Daoy (cell line): ENCODE measurements at regions not wholly inside any gene's neighbourhood (a gene's known extent, or its start where the extent isn't known, plus 50 kb on each side); places are given as distances from the start of the nearest gene placed in this dataset.
"Not testable (repeated sequence)": the region's sequence is repeated elsewhere in the genome, so short reads cannot be mapped to it uniquely, and the experiment has no call there.

Source experiments
- DNase-seq: peaks from one replicate; pipeline ENCODE4 v3.0.0-alpha.2; 2015; ENCODE audit warnings: low read depth

DNA sequence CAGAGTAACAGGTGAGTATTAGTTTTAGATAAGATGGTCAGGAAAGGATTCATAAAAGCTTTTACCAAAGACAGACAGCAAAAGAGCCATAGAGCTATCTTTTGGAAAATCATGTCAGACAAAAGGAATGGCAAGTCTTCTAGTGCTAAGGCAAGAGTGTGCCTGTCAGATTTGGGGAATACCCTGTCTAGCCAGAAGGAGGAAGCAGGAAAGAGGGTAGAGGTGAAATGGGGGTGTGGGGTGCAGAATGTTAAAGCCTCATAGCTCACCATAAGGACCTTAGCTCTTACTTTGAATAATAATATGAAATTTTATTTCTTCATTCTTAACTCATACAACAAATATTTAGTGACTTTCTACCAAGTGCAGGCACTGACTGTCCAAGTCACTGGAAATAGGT, 512.1 kb upstream of the ROBO2 start:
- no peak for DNase-seq

DNA sequence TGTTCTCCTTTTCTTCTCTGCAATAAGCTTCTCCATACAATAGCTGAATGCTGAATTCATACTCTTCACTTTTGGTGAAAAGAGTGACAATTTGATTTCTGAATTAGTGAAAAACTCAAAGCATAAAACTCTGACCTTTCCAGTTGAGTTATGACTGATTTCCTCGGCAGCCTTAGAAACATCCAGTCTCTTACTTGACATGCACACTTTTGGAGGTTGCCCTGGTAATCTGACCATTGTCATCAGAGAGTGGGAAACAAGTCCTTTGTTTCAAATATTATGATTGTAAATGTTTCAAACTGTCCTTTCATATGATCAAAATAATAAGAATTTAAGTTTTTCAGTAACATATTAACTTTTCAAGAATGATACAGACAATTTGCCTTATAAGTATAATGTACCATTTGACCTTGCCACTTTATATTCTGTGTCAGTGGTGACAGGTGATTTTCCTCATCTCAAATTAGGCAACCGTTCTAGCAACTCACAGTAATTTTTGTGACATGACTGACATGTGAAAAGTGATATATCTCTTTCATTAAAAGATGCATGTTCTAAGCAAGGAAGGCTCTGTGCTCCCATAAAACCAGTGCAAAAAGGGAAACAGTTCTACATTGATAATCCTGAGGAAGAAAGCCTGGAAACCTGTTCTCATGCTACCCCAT, 507.6 kb upstream of the ROBO2 start:
- DNase-seq, result no peak

DNA sequence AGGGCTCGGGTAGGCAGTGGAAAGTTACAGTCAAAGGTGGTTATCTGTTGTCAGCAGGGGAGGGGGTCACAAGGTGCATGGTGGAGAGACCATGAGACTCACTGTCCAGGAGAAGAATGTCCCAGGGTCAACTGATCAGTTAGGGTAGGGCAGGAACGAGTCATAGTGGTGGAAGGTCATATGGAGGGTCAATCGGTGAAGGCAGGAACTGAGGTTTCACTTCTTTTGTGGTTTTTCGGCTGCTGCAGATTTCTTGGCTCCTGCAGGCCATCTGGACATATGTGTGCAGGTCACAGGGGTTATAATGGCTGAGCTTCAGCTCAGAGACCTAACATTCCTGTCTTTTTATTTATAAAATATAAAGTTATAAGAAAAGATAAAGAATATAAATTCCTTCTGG, 506.2 kb upstream of the ROBO2 start:
- not testable (repeated sequence) for DNase-seq

DNA sequence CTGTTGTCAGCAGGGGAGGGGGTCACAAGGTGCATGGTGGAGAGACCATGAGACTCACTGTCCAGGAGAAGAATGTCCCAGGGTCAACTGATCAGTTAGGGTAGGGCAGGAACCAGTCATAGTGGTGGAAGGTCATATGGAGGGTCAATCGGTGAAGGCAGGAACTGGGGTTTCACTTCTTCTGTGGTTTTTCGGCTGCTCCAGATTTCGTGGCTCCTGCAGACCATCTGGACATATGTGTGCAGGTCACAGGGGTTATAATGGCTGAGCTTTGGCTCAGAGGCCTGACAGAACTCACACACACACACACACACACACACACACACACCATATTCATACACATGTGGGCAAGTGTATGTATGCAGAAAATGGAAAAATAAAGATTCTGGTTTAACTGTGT, 502.0 kb upstream of the ROBO2 start:
- DNase-seq, result not testable (repeated sequence)

DNA sequence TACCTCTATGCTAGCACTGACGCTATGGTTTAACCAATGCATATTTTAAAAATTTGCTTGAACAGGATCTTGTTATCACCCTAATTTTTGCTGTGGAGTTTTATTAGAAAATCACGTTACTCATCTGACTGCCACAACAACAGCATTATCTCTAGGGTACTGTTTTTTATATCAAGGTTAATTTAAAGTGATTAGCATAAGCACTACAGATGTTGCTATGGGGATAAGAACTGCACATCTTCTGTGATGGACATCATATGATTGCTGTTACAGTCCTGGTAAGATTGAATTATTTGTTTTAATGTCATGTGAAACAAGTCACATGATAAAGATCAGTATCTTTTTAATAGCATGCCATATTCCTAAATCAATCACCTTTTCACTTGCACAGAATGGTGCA, 492.2 kb upstream of the ROBO2 start:
- no peak for DNase-seq

DNA sequence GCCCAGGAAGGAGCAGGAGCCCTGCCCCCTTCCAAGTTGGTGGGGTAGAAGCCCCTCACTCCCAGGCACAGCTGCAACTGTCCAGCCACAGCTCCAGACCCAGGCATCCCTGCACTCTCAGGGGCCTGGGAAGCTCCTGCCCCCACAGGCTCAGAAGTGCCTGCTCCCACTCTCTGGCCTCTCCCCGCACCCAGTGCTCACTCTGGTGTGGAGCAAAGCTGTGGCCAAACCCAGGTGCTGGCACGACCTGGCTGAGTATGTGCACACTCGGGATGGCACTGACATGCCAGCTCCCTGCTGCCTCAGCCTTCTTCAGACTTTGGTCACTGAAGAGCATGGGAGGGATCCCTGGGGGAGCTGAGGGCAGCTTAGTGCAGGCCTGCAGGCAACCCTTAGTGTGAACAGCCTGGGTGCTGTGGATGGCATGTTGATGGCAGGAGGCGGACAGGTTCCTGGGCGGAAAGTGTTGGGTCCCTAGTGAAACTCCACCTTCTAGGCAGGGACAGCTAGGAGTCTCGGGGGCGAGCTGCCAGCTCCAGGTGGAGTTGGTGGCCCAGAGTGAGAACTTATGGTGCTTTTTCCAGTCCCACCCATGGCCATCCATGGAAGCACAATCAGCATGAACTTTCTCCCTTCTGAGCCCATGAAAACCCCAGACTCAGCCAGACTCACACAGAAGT, 489.2 kb upstream of the ROBO2 start:
- no peak for DNase-seq

DNA sequence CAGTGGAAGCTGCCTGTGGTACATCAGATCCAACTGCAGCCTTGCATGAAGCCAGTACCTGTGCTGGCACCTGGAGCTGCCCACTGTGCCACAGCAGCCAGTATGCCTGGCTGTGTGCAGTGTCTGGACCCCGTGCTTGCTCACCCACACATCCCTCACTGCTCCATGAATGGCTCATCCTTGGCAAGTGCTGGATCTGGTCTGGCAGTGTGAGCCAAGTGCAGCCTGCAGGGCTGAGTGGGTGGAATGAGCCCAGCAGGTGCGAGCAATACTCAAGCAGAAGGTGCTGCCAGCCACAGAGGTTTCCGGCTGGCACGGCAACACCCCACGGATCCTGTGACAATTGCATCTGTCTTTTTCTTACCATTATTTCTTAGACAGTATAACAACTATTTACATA, 488.2 kb upstream of the ROBO2 start:
- no peak for DNase-seq

DNA sequence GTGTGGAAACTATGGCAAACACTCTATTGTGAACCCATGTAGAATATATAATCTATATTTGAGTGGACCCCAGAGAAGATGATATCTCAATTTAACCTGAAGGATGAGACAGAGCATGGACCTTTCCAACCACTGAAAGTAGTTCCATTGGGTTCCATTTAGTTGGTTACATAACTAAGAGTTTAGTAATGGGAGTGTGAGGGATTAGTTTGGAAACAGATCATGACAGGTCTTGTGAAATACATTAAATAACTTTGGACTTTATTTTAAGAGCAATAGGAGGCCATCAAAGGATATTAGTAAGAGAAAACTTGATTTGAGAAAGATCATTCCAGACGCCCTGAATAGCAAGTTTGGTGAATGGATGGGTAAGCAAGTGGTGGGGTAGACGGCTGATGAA, 487.2 kb upstream of the ROBO2 start:
- DNase-seq, result no peak

DNA sequence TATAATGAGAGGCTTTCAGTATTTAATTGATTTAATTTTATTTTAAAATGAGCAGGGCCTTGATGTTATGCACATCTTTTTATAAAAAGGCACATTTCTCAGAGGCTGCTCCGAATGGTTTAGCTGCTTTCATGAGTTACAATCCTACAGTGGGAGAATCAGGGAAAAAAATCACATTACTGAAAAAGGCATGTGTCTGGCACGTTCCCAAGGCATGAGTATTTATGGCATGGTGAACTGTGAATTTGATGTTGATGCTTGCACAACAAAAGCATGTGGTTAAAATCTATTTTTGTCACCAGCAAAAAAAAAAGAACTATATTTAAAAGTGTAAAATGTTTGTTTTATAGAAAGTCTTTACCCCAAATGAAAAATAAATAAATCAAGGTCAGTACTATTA, 485.2 kb upstream of the ROBO2 start:
- DNase-seq, result no peak

DNA sequence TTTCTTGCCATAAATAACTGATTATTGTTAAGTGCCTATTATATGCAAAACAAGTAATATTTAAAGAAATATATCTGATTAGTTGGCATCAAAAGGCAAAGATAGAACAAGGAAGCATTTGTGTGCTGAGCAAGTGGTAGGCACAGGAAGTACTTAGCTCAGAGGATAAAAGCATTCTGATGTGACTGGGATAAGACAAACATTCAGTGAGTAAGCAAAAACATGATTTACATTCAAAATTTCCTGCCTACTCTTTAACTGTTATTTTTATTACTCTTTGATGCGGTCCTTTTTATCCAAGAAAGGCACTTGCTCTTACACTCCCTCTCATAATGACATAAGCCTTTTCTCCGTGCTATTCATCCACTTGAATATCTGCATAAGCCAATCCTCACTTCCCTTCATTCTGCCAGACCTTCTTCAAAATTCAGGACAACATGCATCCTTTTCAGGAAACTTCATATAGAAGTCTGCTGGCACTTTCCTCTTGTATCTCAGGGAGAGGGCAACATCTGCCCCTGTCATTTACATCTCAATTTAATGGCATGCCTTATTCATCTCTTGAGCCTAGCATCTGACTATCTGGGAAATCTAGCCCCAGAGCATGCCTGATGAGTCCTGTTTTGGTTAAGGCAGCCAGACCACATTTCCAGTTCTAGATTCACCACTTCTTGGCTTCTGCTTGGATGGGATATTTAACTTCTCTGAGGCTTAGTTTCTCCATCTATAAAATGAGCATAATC, 478.2 kb upstream of the ROBO2 start:
- no peak for DNase-seq

DNA sequence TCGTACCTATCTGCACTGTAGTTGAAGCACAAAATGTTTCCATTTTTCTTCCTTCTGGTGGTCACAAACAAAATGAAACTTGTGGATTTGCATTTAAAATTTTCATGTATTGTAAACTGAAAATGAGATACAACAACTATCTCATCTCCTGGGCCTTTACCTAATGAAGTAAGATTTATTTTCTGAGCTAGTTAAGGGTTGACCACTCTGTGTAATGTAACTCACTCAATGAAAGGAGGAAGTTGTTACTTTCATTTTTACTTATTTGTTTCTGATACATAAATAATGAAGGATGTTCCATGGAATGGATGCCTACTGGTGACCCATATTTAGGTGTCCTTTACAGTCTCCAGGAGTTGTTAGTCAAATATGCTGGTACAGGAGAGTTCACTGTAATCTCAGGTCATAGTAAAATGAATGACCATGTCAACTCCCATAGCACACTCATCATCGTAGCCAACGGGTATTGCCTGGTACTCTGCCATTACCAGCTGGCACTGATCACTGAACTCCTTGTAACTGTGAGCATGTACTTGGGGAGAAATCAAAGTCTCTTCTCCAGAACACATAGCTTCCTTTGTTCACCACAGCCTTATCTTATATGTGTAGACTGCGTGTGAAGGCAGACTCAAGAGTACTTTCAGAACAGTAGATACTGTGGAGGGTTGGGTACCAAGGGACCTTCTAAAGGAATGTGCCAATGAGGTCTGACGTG, 474.2 kb upstream of the ROBO2 start:
- no peak for DNase-seq

DNA sequence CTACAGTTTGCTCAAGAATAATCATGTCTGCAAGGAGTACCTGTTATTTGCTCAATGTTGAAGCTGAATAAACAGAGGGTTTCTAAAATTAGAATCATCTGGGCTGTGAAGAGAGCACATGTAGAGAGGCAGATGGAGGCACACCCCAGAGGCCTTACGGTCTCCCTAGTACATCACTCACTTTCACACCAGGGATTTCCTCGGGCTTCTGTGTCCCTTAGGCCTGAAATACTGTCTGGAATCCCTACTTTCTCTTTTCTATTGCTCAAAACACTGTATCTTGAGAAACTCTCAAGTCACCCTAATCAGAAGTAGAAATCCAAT, 473.7 kb upstream of the ROBO2 start:
- no peak for DNase-seq

DNA sequence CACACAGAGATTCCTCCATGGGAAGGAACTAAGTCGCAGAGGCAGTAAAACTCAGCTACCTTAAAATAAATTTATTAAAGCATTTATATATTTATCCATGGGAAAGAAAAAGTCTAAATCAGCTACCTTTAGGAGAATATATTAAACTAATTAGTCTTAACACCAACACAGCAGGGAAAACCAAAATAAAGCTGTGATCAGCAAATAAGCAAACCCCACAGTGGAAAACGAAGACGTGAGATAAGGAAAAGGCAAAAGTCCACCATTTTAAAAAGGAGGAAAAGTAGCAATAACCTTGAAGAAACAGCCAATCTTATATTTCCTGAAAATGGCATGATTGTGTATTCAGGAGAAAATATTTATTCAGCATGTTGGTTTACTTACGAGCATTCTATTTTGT, 473.0 kb upstream of the ROBO2 start:
- no peak for DNase-seq

DNA sequence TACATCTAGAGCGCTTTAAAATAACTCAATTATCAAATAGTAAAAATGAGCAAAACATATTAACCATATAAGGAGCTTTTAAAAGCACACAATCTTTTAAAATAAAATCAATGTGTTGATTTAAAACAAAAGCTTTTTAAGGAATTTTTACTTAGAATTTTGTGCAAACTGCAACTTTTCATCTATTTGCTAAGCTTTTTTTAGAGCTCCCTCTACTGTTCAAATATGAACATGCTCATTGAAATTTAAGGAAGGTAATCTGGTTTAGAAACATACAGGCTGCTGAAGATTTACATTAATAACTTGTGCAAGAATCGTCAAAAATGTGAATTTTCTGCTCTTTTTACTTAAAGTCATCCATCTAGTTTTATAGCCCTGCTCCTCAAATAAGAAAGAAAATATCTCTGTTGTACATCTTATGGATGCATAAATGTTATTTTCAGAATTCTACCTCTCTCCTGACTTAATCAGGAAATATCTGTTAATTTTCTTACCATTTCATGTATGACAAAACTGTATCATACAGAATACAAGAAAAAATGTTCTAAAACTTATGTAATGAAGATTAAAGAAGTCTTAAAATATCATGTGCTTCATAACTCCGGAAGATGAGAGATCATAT, 469.4 kb upstream of the ROBO2 start:
- DNase-seq, result no peak

DNA sequence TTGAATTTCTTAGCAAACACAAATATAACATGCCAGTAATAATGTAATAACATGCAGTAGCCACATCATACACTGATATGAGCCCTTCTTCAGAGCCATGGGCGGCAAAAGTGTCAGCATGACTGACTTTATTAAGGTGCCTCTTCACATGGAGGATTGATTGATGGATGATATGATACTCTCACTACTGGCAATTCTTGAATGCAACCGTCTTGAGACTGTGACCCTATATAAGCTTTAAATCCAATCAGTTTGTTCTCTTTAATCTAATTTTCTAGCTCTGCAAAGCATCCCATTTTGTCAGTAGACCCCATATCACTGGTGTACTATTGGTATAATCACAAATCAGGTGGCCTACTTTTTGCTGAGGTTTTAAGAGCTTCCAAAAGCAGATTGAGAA, 463.7 kb upstream of the ROBO2 start:
- no peak for DNase-seq

DNA sequence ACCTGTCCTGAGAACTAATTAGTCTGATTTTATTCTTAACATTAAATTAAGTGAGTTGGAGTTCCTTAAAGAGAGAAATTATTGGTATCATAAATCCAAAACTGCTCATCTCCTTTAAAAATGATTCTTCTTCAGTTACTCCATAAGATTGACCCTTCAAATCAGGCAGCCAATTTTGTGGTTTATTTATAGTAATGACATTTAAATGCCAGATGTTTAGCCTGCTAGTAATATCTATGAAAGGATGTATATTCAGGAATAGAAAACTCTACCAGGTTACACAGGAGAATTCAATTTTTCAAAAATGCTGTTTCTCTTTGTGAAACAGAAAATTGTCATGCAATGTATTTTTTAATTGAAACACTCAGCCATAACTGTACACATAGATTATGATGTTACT, 457.8 kb upstream of the ROBO2 start:
- DNase-seq, result no peak

DNA sequence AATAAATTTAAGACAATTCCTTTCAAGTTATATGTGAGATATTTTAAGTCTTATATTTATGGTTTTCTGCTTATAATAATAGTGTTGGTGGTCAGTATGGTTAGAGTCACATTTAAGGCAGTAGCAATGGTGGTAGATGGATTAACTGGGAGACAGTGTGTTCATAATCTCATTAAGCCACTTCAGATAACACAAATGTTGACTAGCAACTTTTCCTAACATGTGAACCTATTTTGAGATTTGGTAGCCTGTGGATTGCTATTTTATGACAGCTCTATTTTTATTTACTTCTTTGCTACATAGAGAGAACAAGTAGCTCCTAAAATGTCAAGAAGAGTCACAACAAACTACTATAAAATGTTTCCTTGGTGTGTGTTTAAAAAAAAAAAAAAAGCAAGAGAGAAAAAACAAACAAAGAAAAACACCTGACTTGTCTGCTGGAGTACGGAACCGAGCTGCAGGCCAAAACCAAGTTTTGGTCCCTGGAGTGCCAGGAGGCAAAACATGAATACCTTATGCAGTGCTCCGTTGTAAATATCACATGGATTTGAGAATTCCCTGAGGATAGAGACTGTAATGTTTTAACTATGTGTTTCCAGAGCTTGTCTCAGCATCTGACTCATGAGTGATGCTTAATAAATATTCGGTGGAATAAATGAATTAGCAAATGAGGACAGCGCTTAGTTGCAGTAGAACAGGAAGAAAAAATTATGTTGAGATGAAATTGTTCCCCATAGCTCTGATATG, 457.1 kb upstream of the ROBO2 start:
- DNase-seq, result no peak

DNA sequence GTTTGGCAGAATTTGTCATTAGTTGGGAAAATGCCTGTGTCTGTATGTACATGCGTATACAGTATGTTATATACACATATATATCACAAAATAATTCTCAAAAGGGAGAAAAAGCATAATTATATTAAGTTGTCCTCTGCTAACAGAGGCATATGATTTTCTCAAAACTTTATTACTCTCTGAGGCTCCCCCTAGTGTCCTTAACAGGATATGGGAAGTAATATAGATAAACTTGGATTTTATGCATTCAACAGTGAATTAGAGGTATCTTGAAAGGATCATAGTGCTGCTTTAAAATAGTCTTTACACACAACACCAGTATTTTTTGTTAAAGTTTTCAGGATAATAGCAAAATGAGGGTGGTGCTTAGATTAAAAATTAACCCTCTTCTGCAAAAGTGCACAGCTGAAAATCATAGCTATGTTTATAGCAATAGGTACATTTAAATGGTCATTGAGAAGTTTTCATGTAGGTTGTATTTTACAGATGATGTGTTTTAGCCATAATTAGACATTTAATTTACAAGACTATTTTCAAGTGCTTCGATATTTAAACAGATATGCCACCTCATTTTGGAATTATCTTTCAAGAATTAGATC, 454.0 kb upstream of the ROBO2 start:
- no peak for DNase-seq

DNA sequence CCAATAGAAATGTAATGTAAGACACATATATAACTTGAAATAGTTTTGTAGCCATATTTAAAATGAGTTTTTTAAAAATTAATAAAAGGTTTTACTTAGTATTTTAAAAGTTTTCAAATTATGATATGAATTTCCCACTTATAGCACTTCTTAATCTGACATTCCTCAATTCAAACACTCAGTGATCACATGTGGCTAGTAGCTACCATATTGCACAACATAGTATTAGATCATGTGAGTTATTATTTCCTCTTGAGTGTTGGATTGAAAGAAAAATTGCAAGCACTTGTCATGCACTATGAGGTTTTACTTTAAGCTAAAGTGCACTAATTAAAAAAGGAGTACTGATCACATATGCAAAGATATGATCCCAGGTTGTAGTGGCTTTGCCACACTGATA, 453.4 kb upstream of the ROBO2 start:
- DNase-seq, result no peak

DNA sequence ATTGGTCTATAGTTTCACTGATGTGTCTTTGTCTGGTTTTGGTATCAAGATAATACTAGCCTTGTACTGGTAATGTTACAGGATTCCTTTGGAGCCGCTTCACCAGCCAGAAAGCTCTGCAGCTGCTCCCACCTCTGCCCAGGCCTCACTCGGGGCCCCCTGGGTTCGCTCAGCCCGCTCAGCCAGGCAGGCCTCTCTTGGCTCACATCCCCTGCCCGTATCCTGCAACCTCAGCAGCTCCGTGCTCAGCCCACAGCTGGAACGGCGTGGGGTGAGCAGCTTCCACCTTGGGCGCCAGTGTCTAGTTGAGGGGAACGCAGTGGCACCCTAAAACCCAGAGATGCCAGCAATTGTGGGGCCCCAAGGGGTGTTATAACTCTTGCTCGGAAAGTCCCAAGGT, 429.7 kb upstream of the ROBO2 start:
- DNase-seq, result no peak

DNA sequence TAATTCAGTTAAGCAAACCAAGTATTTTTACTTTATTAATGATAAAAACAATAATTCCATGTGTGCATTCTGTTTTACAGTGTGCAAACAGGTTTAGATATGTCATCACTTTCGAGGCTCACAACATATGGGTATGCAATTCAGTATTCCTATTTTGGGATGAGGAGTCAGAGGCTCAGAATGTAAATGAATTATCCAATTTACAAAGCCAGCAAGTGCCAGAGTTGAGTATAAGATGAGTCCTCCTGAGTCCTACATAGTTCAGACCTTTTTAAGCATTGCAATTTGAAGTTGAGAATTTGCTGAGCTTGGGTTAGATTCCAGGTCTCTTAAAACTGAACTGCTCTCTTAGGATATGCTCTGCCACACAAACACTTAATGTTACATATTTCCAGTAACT, 424.2 kb upstream of the ROBO2 start:
- no peak for DNase-seq
